Keratinocyte (primary cell): ENCODE measurements at regions not wholly inside any gene's neighbourhood (a gene's known extent, or its start where the extent isn't known, plus 50 kb on each side); places are given as distances from the start of the nearest gene placed in this dataset.

Experiments used
- DNase-seq: peaks from one replicate; pipeline ENCODE4 v3.0.0-alpha.2; 2011; ENCODE audit warnings: low read depth, missing footprints, low spot score
- FAIRE-seq: peaks from 2 replicates; lab custom pipeline; 2011; peaks lifted over from hg19 to GRCh38; lab: Jason Lieb, UNC
- H2AFZ ChIP-seq: 2 replicates; pipeline ENCODE4 v1.6.0; 2012; ENCODE audit warnings: low read length, control low read depth, inconsistent platforms; ENCODE audit not compliant: control insufficient read depth
- H3K27ac ChIP-seq: 2 replicates; pipeline ENCODE4 v1.5.1; 2011; ENCODE audit warnings: low read length; ENCODE audit not compliant: control insufficient read depth, insufficient read depth
- H3K27me3 ChIP-seq: 3 replicates; pipeline ENCODE4 v1.6.0; 2011; ENCODE audit warnings: low read length; ENCODE audit not compliant: control insufficient read depth, insufficient read depth; ENCODE audit errors: extremely low read depth
- H3K36me3 ChIP-seq, 2 experiments: 2 replicates in 1 of 2; 3 replicates in 1 of 2; pipeline ENCODE4 v1.5.1; 2011; ENCODE audit warnings: low read length in 2 of 2, mild to moderate bottlenecking in 1 of 2; ENCODE audit not compliant: control insufficient read depth in 2 of 2, insufficient read depth in 2 of 2; ENCODE audit errors: extremely low read depth in 1 of 2
- H3K4me1 ChIP-seq: 3 replicates; pipeline ENCODE4 v1.5.1; 2011; ENCODE audit warnings: low read length; ENCODE audit not compliant: control insufficient read depth, insufficient read depth; ENCODE audit errors: extremely low read depth
- H3K4me2 ChIP-seq: 3 replicates; pipeline ENCODE4 v1.6.0; 2011; ENCODE audit warnings: low read depth, low read length; ENCODE audit not compliant: control insufficient read depth, insufficient read depth; ENCODE audit errors: extremely low read depth
- H3K4me3 ChIP-seq, 3 experiments: fragments of 200-600 bp in 1 of 3; sonication (generic) in 1 of 3; 2 replicates in 2 of 3; 3 replicates in 1 of 3; pipeline ENCODE4 v1.5.1; 2011 to 2016; ENCODE audit warnings: low read length in 3 of 3, mild to moderate bottlenecking in 3 of 3, control low read depth in 2 of 3, inconsistent platforms in 1 of 3, low read depth in 1 of 3, mixed read lengths in 1 of 3, mixed run types in 1 of 3, moderate library complexity in 1 of 3; ENCODE audit not compliant: control insufficient read depth in 2 of 3, insufficient read depth in 2 of 3; ENCODE audit errors: extremely low read depth in 1 of 3
- H3K79me2 ChIP-seq: 2 replicates; pipeline ENCODE4 v1.6.0; 2012; ENCODE audit warnings: low read length; ENCODE audit not compliant: control insufficient read depth, insufficient read depth
- H3K9ac ChIP-seq: 3 replicates; pipeline ENCODE4 v1.6.0; 2011; ENCODE audit warnings: low read length; ENCODE audit not compliant: control insufficient read depth, insufficient read depth; ENCODE audit errors: extremely low read depth
- H3K9me1 ChIP-seq: 3 replicates; pipeline ENCODE4 v1.6.0; 2011; ENCODE audit warnings: low read length; ENCODE audit not compliant: control insufficient read depth, insufficient read depth; ENCODE audit errors: extremely low read depth
- H3K9me3 ChIP-seq: 2 replicates; pipeline ENCODE4 v1.5.1; 2012; ENCODE audit warnings: low read depth, low read length; ENCODE audit not compliant: control insufficient read depth
- H4K20me1 ChIP-seq: 3 replicates; pipeline ENCODE4 v1.6.0; 2011; ENCODE audit warnings: low read length; ENCODE audit not compliant: control insufficient read depth, insufficient read depth; ENCODE audit errors: extremely low read depth
- EZH2 ChIP-seq: IDR thresholded peaks from one replicate; pipeline ENCODE4 v1.6.1; 2012; ENCODE audit warnings: inconsistent platforms, mild to moderate bottlenecking, low read length, moderate library complexity
- dilution Hi-C: fragments of 300-500 bp; cut with MboI; formaldehyde crosslinking; loops from one replicate; pipeline ENCODE4 v1.7.0; 2020; ENCODE audit warnings: low sequenced_read_pairs; ENCODE audit not compliant: extremely low pct_ligation_motif_present
- TF ChIP-seq, protein P1 (sequence below), 3 experiments: IDR thresholded peaks in 1 of 3; conservative IDR thresholded peaks in 1 of 3; optimal IDR thresholded peaks in 1 of 3; 2 replicates in 2 of 3; 3 replicates in 1 of 3; pipeline versions ENCODE3 to v1.5.1; 2011; ENCODE audit warnings: low read length in 3 of 3, mild to moderate bottlenecking in 3 of 3, moderate library complexity in 2 of 3, control low read depth in 1 of 3, inconsistent platforms in 1 of 3; ENCODE audit not compliant: insufficient read depth in 2 of 3; ENCODE audit errors: extremely low read depth in 1 of 3

- FAIRE-seq (peak; percentile 20), DNase-seq (no peak)
- Histone ChIP-seq H4K20me1 (no peaks in the 10 kb centered on the region), H3K9me1 (no peaks in the 10 kb centered on the region), H3K27ac (no peak overlapping the region), H2AFZ (no peak overlapping the region), H3K9me3 (no peaks in the 10 kb centered on the region), H3K79me2 (no peaks in the 10 kb centered on the region), H3K36me3 (no peaks in the 10 kb centered on the region), H3K9ac (no peak overlapping the region), H3K4me2 (no peak overlapping the region), H3K27me3 (no peaks in the 10 kb centered on the region), H3K4me1 (peaks cover 3% of the 10 kb centered on the region), H3K4me3 (no peak overlapping the region)
- dilution Hi-C loops = loop anchor here (25.0 kb wide), 1 partner anchor 128 kb away; no protein-coding TSS in a partner anchor
- no peak for TF ChIP-seq EZH2
- TF ChIP-seq, protein P1, sequence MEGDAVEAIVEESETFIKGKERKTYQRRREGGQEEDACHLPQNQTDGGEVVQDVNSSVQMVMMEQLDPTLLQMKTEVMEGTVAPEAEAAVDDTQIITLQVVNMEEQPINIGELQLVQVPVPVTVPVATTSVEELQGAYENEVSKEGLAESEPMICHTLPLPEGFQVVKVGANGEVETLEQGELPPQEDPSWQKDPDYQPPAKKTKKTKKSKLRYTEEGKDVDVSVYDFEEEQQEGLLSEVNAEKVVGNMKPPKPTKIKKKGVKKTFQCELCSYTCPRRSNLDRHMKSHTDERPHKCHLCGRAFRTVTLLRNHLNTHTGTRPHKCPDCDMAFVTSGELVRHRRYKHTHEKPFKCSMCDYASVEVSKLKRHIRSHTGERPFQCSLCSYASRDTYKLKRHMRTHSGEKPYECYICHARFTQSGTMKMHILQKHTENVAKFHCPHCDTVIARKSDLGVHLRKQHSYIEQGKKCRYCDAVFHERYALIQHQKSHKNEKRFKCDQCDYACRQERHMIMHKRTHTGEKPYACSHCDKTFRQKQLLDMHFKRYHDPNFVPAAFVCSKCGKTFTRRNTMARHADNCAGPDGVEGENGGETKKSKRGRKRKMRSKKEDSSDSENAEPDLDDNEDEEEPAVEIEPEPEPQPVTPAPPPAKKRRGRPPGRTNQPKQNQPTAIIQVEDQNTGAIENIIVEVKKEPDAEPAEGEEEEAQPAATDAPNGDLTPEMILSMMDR (optimal IDR thresholded peaks at IDR 0.05 in 1 of 3, IDR thresholded peaks at IDR 0.05 in 1 of 3, conservative IDR thresholded peaks at IDR 0.05 in 1 of 3; ENCODE audit: extremely low read depth in 1 of 3, insufficient read depth in 2 of 3, low read length in 3 of 3) = no peak
These were observed 54.6 kb upstream of the RIPOR2 start for GRCh38 chr6:24990236-24990845.

DNA sequence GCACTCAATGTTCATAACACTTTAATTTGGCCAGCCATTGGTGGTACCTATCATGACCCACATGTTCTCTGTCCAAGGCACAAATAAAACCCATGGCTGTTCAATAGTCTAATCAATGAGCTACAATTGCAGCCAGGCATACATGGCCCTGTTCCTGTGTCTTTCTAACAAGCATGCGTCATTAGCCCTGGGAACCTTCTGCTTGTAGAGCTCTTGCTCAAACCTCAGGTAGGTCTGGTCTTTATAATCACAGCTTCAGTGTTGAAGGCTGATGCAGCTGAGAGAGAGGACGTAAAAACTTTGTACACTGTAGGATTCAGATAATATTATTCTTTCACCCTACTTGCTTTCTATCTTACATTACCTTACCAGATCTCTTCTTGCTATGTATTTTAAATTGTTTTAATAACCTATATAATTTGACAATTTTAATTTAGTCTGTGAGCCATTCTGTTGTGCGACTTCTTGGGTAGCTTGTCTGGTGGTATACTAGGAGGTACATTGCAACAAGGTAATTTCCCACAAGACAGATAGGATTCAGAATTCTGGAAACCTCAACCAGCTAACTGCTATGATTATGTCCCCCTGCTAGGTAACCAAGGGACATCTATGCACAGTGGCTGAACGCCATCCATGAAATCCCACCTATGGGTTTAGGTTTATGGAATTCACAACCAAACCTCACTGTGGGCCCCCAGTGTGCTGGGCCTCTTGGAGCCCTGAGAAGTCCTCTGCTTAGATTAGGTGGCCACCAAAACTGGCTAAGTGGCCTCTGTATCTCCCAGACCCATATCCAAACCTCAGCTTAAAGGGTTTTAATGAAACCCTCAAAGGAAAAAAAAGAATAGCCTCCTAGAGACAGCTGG is 55.4 kb upstream of the RIPOR2 start:
- dilution Hi-C loops = loop anchor here (25.0 kb wide), 1 partner anchor 129 kb away; no protein-coding TSS in a partner anchor
- Histone ChIP-seq H4K20me1 (no peaks in the 10 kb centered on the region), H3K4me2 (no peak overlapping the region), H3K36me3 (no peaks in the 10 kb centered on the region), H3K4me1 (no peaks in the 10 kb centered on the region), H3K9me3 (no peaks in the 10 kb centered on the region), H3K27me3 (no peaks in the 10 kb centered on the region), H3K9ac (no peak overlapping the region), H3K79me2 (no peaks in the 10 kb centered on the region), H3K4me3 (no peak overlapping the region), H2AFZ (no peak overlapping the region), H3K27ac (no peak overlapping the region), H3K9me1 (no peaks in the 10 kb centered on the region)
- TF ChIP-seq EZH2 = no peak
- TF ChIP-seq, protein P1 (optimal IDR thresholded peaks at IDR 0.05 in 1 of 3, IDR thresholded peaks at IDR 0.05 in 1 of 3, conservative IDR thresholded peaks at IDR 0.05 in 1 of 3; ENCODE audit: extremely low read depth in 1 of 3, insufficient read depth in 2 of 3, low read length in 3 of 3) = no peak
- DNase-seq = no peak
- FAIRE-seq = no peak
